HL-60/S4 treated with retinoic acid at 250 ng/mL for 4 days and 3 days (cell line): ENCODE measurements at regions not wholly inside any gene's neighbourhood (a gene's known extent, or its start where the extent isn't known, plus 50 kb on each side); places are given as distances from the start of the nearest gene placed in this dataset.
"Not testable (repeated sequence)": the region's sequence is repeated elsewhere in the genome, so short reads cannot be mapped to it uniquely, and the experiment has no call there.

ENCODE experiments used
- in situ Hi-C: fragments of 300-500 bp; cut with MboI; formaldehyde crosslinking; loops from 2 replicates; pipeline ENCODE4 v1.7.0; 2022; ENCODE audit warnings: low sequenced_read_pairs

DNA sequence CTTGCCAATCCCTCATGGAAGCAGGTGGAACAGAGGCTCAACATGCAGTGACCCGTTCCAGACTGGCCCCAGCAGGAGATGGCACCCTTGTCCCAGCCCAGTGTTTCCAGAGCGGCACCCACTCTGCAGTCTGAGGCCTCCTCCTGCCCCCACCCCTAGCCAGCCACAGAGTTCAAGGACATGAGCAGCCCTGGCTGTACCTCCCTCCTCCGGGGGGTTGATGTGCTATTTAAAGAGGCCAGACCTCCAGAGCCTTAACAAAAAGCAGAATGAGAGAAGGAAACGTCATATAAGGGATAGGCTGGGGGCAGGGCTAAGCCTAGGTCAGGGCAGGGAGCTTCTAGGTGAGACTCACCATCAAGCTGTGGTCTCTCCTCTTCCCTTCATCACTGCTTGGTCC, 115.7 kb upstream of the NANOS1 start:
- in situ Hi-C loops, result no loop called here

DNA sequence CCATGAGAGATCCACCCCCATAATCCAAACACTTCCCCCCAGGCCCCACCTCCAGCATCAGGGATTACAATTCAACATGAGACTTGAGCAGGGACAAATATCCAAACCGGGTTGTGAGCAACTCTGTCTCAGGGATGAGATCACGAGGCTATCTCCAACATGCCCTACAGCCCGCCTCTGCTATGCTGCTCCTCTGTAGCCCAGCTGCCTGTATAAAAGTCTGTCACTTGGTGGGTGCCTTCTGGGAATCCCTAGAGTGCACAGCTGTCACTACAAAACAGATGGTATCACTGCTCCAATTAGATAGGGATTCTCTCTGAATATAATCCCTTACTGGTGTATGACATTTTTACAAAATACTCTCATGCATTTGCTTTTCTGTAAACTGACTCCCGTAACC, 114.9 kb upstream of the NANOS1 start:
- in situ Hi-C loops, result no loop called here

DNA sequence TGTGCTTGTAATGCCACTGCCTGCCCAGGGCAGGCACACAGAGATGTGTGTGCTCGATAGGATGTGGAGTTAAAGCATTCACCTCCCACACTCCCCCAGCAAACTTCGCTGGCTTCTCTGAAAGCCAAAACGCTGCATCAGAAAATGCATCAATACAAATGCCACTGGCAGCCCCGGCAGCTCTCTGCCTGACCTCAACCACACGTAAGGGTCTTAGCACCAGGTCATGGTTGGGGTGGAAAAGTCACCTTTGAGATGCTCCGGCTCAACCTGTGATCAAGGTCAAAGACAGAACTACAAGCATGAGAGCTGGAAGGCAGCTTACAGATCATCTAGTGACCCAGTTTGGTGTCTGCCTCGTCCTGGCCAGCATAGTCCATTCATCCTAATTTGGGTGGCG, 114.4 kb upstream of the NANOS1 start:
- in situ Hi-C loops, result no loop called here

DNA sequence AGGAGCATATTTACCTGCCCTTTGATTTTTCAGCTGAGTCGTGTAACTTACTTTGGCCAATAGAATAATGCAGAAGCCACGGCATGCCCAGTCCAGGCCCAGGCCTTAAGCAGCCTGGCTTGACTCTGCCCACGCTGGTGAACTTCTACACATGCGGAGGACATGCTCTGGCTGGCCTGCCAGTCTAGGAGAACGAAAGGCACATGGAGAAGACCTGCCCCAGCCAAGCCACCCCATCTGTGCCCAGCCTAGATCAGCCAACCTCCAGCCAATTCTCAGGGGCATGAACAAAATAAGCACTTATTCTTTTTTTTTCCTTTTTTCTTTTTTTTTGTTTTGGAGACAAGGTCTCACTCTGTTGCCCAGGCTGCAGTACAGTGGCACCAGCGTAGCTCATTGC, 112.7 kb upstream of the NANOS1 start:
- in situ Hi-C loops, result no loop called here

DNA sequence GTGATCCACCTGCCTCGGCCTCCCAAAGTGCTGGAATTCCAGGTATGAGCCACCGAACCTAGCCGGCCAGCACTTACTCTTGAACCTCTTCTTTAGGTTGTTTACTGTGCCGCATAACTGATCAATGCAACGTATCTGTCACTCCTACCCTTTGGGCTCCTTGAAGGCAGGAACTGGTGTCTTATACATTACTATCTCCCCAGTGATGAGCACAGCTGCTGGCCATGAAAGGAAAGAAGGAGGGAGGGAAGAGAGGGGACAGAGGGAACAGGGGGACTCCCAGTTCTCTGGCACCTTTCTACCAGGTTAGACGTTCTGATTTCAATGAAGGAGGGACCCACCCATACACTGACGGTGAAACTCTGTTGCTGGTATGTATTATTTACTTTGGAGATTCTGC, 111.8 kb upstream of the NANOS1 start:
- in situ Hi-C loops, result no loop called here

DNA sequence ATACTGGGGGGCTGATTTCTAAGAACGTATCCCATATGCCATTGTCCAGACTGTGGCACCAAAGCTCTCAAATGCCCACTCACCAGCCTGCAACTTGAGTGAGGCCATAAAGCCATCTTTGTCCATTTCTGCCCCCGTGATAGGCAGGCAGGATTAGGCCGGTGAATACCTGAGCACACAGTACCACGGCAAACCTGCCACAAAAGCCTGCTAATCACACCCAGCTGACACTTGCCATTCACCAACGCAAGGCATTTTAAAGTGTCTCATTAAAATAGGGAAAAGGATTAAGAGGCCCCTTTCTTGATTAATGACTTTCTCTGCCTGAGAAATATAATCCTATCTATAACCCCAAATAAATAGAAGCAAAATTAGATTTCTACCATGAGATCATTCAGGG, 111.4 kb upstream of the NANOS1 start:
- in situ Hi-C loops, result no loop called here

DNA sequence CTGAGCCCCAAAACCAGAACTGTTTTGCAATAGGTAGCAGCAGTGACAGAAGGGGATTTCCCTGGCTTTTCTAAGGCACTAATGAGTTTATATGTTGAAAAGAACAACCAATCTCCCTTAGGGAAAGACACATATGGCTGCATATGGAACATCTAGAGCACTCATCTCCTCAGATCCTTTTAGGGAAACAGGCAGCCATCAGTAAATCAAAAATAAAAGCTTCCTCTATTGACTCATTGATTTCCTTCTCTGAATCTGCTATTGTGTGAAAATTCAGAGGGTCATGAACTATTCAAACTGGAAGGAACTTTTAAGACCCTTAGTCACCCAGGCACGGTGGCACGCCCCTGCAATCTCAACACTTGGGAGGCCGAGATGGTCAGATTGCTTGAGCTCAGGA, 110.9 kb upstream of the NANOS1 start:
- in situ Hi-C loops, result no loop called here

DNA sequence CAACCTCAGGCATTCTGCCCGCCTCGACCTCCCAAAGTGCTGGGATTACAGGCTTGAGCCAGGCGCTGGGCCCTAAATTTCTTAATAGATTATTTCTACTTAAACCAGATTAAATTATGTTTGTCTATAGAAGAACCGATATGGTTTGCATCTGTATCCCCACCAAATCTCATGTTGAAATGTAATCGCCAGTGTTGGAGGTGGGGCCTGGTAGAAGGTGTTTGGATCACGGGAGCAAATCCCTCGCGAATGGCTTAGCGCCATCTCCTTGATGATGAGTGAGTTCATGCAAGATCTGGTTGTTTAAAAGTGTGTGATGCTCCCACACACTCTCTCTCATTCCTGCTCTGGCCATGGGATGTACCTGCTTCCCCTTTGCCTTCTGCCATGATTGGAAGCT, 109.3 kb upstream of the NANOS1 start:
- in situ Hi-C loops, result no loop called here

DNA sequence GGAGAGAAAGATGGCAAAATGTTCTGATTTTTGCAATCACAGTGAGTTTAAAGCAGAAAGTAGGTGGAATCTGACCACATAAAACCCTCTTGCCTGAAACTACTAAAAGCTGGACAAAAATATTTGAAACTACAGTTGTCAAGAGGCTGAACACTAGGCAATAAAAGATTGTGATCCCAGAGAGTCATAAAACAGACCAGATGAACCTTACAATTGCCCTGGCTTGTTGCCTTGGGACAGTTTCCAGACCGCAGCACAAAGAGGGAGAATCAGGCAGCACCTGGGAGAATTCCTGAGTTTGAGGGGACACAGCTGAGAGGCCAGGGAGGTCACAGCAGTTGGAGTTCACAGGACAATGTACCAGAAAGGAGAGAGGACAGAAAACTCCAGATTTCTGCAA, 107.3 kb upstream of the NANOS1 start:
- in situ Hi-C loops, result no loop called here

DNA sequence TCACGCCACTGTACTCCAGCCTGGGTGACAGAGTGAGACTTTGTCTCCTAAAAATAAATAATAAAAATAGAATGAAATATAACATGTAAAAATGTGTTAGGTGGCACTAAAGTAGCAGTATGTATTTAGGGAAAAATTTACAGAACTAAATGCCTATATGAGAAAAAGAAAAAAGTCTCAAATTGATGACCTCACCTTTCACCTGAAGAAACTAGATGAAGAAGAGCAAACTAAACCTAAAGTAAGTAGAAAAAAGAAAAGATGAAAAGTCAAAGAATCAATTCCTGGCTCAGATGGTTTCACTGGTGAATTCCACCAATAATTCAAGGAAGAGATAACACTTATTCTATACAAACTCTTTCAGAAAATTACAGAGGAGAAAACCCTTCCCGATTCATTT, 106.5 kb upstream of the NANOS1 start:
- in situ Hi-C loops, result no loop called here

DNA sequence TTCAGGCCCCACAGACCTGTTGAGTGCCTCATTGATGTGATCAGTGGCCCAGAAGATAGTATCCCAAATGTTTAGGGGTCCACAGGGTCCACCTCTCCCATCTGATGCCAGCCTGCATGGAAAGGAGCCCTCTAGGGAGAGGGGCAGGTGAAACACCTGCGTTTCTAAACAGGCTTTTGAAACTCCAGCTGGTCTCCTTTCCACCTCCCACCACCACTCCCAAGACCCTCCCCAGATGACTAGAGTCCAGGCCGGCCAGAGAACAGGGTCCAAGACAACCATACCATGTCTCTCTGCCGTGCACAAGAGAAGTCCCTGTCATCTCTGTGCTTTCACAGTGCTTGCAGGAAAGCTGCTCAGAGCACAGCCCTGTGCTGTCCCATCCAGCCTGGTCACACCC, 105.0 kb upstream of the NANOS1 start:
- in situ Hi-C loops, result no loop called here

DNA sequence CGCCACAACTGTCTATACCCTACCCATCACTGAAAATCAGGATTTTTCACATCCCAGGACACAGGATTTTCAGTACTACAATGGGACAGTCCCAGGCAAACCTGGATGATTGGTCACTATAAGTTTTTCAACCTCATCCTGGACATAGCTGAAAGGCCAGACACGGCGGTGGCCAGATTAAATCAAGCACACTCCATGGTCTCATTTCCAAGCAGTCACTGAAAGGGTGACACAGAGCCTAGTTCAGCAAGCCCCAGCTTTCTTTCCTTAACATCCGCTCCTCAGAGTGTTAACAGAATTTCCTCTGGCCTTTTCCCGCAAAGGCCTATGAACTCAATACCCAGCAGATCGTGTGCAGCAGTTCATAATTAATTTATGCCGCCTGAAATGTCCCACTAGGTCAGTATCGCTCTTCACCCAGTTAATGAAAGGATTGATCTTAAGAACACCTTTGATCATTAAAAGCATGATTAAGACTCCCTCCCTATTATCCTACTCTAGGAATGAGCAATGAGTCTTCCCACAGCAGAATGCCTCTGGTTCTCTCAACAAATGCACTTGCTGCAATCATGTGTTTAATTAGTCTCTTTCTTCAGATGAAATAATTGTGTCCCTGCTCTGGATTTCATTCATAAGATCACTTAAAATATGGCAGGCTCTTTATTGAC, 104.0 kb upstream of the NANOS1 start:
- in situ Hi-C loops, result no loop called here

DNA sequence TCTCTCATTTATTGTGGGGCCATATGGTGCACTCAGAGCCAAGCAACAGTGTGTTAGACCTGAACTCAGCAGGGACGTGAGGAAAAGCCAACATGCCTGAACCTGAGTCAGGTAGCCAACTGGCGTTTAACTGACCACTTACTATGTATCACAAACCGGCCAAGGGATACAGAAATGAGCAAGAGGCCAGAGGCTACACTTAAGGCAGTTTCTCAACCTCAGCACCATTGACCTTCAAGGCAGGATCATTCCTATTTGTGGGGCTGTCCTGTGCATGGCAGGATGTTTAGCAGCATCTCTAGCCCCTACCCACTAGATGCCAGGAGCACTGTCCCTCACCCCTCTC, 103.5 kb upstream of the NANOS1 start:
- in situ Hi-C loops, result no loop called here

DNA sequence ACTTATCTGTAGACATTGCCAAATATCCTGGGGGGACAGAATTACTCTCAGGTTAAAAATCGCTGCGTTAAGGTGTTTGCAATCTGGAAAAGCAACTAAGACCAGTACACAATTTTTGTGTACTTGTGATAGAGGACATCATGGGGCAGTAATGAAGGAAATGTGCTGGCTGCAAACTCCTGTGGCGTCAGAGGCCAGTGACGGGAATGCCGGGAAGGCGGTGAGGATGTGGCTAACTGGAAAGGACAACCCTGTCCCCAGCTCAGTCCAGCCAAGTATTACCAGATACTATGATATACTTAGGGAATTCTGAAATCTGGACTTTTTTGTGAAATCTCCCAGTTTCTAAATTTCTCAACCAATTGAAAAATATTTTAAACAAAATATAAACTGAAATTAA, 103.1 kb upstream of the NANOS1 start:
- in situ Hi-C loops, result no loop called here

DNA sequence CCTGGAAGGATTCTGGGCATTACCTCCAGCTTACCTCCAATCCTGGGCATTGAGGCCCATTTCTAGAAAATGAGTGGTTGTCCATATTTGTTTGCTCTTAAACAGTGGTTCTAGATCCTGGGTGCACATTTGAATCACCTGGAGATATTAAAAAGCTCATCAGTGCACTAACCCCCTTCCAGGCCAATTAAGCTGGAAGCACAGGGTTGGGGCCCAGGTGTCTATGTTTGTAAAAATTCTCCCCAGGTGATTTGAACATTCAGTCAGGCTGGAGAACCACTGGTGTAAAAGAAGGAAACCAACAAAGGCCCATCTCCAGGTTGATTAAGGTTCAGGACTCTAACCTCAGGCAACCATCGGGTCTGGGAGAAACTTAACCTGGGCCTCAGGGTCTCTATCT, 102.6 kb upstream of the NANOS1 start:
- in situ Hi-C loops, result no loop called here

DNA sequence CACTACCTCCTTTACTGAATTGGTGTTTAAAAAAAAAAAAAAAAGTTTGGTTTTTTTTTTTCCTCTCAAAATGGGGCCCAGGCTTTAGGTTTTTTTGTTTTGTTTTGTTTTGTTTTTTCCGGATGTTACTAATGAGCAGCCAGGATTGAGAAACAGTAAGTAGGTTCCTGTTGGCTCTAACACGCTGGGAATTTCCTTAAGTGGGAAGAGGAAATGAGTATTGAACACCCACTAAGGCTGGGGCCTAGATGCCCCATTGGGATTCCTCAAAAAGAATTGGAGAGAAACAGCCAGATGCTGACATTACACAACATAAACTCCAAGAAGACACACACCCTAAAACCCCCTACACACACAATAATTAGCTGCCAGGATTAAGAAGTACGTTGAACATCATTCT, 102.2 kb upstream of the NANOS1 start:
- in situ Hi-C loops, result no loop called here

DNA sequence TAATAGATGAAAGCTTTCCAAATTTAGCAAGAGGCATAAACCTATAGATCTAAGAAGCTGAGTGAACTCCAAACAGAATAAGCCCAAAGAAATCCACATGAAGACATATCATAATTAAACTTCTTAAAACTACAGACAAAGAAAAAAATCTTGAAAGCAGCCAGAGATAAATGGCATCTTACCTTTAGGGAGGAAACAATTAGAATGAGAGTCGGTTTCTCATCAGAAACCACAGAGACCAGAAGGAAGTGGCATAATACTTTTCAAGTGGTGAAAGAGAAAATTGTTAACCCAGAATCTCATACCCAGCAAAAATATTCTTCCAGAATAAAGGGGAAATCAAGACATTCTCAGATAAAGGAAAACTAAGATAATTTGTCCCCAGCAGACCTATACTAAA, 98.9 kb upstream of the NANOS1 start:
- in situ Hi-C loops, result no loop called here

DNA sequence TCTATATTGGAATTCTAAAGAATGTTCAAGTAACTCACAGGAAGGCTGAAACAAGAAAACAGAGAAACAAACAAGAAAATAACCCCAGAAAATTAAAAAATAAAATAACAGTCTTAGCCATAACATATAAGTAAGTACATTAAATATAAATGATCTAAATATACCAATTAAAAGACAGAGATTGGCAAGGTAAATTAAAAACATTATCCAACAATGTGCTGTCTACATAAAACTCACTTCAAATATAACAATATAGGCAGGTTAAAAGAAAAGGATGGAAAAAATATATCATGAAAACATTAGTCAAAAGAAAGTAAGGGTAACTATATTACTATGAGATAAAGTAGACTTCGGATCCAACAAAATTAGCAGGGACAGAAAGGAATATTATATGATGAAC, 98.1 kb upstream of the NANOS1 start:
- in situ Hi-C loops, result no loop called here

DNA sequence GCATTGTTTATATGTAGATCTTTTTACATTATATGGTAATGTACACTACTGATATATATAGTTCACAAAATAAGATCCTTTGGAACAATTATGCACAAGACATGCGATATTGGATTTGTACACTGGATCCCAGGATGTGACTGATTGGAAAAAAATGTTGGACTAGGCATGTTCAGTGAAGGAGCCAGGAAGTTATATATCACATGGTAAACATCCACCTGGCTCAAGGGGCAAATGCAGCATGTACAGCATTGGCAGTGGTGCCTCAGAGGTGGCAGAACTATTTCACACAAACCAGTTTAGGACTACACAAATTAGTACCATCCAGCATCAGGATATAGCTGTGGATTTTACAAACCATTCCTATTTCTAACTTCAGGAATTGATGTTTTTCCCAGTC, 97.4 kb upstream of the NANOS1 start:
- in situ Hi-C loops, result not testable (repeated sequence)

DNA sequence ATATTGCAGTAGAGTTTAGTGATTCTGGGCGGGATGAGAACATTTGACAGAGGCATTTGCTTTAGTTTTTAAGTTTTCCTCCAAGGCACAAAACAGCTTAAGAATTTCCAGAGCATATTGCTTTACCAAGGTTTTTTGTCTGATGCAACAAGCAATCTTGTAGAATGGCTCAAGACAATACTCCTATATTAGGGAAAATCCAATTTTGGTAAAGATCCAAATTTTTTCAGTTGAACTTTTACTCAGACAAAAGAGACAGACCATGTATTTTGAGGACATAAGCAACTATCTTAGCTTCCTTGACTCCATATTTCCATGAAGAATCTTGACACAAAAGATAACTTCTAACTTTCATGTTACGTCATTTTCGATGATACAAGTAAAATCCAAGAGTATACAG, 92.3 kb upstream of the NANOS1 start:
- in situ Hi-C loops, result no loop called here

DNA sequence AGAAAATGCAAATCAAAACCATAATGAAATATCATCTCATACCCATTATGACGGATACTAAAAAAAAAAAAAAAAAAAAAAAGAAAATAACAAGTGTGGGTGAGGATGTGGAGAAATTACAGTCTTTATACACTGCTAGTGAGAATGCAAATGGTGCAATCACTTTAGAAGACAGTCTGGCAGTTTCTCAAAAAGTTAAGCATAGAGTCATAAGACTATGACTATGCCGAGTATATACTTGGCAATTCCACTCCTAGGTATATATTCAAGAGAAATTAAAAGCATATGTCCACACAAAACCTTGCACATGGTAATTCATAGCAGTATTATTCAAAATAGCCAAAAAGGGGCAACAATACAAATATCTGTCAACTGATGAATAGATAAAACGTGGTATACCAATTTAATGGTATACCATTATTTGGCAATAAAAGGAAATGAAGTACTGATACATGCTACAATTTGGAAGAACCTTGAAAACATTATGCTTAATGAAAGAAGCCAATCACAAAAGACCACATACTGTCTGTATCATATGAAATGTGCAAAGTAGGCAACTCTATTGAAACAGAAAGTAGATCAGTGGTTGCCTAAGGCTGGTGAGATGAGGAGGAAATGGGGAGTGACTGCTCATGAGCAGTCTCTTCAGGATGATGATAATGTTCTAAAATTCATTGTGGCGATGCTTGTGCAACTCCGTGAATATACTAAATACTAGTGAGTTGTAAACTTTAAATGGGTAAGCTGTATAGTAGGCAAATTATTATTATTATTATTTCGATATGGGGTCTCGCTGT, 90.1 kb upstream of the NANOS1 start:
- in situ Hi-C loops, result no loop called here

DNA sequence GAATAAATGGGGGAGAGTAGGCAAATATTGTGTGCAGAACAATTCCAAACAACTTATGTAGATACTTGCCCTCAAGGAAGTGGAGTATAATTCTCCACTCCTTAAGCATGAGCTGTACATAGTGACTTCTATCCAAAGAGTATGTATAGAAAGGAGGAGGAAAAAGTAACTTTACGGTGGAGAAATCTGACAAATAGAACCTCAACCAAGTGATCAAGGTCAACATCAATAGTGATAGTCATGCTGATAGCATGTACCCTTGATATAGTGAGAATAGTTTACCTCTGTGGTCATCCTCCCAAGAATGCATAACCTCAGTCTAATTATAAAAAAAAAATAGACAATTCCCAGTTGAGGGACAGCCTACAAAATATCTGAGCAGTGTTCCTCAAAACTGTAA, 89.1 kb upstream of the NANOS1 start:
- in situ Hi-C loops, result no loop called here

DNA sequence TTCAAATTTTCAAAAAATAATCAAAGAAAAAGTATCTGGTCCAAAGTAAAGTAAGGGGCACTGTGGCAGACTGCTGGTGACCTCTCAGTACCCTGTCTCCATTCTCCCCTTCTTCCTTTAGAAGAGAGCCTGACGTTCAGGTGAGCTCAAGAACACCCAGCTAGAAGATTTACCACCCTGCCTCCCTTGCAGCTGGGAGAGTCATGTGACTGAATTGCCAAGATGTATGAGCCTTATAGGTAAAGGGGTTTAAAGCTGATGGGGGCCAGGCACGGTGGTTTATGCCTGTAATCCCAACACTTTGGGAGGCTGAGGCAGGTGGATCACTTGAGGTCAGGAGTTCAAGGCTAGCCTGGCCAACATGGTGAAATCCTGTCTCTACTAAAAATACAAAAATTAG, 86.3 kb upstream of the NANOS1 start:
- in situ Hi-C loops, result no loop called here
